DMS153 treated with DMSO at 0.1 percent for 48 hours (cell line): ENCODE measurements at regions not wholly inside any gene's neighbourhood (a gene's known extent, or its start where the extent isn't known, plus 50 kb on each side); places are given as distances from the start of the nearest gene placed in this dataset.
A peak's percentile ranks its signal among the peaks of the same experiment; 100 is the strongest.

Source experiments
- DNase-seq: peaks from one replicate; lab custom pipeline; 2025; ENCODE audit not compliant: unreplicated experiment; lab: John Stamatoyannopoulos, UW

DNA sequence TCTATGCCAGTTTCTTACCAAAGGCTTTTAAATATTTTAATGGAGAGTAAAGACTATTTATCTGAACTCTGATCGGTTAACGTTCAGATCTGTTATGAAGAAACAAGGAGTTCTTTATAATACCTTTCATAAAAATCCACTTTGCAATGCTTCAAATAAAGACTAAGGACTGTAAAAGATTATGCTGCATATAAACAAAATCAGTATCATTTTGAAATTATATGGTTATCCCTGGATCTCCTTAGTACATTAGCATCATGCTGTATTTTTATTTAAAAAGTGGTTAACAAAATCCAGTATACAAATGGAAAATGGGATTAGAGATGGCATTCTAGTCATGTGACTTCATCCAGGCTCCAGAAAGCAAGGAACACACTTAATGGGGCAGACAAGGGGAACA lies 386.8 kb downstream of the LMO4 start:
- DNase-seq, result no peak

DNA sequence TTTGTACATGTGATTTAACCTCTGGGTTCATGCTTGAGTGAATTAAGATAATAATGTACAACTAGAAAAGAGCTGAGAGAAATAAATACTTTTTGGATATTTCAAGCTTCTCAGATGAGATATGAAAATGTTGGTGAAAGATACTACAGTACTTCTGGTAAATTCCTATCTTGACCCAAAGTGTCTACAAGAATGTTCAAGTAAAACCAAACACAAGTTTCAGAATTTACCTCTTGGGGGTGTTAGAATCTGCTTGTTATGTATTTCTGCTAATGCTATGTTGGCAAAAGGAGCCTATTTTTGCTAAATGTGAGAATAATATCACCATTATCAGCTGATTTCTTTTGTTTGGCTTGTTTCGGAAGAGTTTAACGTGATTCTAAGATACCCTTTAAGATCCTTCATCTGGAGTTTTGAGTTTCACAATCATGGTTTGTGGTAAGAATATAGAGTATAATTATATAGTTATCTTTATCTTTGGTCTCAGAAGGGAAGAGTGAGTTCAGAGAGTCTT lies 388.5 kb downstream of the LMO4 start:
- DNase-seq, result no peak

DNA sequence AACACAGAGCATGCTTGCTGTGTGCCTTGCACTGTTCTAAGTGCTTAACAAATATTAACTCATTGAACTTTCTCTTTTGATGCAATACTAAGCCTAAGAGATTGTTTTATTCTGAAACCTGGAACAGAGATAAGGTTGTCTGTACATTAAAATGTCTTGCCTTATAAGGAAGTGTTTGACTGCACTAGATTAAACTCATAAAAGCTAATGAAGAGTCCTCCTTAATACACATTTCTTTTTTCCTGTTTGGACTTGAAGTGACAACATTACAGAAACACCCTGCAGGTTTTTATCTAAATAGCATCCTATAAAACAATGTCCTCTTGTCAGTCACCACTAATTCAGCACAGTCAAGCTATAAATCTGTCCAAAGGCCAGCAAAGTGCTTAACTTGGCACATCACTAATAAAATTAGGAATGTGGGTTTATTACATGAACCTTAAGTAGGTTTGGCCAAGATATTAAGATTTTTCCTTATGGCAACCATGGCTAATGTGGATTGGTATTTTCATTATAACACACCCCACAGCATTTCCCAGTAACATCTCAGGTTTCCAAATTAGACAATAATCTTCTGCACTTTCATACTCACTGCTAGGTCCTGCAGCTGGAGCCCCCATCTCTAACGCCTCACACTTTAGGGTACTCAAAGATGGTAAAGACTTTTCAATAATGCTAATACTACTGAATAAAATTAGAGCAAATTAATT lies 389.7 kb downstream of the LMO4 start:
- peak; percentile 15 for DNase-seq

DNA sequence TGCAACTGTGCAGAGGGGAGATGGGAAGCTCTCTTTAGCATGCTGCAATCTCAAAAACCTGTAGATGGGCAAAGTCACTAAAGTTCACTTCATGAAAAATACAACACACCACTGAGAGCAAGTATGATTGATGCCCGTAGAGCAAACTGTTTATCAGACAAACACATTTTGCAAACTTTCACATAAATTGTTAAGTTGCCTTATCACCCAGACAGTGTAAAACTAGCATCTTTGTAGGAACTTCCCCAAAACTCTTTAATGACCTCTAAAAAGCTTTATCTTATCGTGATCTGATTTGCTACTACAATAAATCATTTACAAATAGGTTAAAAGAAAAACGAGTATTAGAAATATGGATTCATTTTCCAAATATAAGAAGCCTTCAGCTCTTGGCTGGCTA lies 391.0 kb downstream of the LMO4 start:
- DNase-seq, result no peak

DNA sequence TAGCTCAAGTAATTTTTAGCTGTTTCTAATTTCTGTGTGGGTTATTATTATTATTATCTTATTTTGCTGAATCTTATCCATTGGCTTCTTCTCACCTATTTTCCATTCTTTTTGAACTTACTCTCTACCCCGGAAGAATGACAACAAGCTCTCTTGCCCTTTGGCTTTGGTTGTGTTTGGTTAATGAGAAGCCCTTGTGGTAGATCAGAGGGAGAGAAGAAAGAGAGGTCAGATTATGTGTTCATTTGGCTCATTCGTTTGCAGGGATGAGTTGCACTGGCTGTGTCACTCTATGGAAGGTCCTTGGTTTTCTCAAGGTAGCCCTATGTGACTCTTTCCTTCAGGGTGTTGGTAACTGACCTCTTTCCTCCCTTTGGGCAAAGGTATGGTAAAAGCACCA lies 391.9 kb downstream of the LMO4 start:
- no peak for DNase-seq

DNA sequence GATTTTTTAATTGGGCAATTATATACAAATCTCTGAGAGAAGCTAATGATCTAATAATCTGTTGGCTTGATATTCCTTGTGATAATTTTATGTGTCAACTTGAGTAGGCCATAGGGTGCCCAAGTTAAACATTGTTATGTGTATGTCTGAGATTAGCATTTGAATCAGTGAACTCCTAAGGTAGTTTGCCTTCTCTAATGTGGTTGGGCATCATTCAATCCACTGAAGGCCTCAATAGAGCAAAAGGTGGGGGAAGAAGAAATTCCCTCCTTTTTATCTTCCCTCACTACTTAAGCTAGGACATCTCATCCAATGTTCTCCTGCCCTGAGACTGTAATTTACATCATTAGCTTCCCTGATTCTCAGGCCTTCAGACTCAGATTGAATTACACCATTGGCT lies 394.5 kb downstream of the LMO4 start:
- no peak for DNase-seq

DNA sequence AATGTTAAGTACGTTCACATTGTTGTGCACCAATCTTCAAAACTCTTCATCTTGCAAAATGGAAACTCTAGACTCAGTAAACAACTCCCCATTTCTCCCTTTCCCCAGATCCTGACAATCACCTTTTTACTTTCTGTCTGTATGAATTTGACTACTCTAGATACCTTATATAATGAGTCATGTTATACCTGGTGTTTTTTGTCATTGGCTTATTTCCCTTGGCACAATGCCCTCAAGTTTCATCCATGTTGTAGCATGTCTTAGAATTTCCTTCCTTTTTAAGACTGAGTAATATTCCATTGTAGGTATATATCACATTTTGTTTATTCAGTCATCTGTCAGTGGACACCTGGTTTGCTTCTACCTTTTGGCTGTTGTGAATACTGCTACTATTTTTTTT lies 399.5 kb downstream of the LMO4 start:
- no peak for DNase-seq

DNA sequence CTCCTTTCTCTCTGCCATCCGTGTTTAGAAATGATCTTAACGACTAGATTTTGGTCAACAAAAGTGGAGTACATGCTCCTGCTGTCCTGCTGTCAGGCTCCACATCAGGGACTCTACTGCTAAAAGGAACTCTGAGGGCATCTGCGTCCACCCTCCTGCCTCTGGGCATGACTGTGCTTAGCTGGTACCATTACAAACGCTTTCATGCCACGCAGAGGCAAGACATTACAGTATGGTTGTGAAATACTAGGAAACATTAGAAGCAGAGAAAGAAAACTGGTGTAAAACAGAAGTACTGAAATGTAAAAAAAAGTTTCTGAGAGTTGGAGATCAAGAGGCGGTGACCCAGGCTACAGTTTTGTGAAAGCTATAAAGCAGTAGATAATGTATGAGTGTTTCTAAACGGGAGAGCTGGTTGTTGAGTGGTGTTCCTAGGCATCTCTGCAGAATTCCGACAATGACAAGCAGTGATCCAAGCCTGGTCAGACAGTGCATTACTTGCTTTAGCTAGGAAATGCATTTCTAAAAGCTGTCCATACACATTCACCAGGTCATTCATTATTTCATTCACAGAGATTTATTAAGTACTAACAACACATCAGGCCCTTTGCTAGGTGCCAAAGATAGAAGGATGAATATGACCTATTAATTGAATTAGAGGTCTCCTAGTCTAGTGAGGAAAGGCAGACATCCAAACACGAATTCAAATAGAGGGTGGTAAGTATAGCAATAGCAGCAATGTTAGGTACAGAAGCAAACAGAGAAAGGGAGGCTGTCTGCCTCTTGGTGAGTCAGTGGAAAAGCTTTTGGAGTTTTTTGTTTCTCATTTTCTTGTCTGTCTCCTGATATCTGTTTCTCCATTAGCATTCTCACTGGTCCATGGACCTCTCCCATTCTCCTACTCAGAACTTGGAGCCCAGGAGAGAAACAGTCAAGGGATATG lies 401.9 kb downstream of the LMO4 start:
- no peak for DNase-seq

DNA sequence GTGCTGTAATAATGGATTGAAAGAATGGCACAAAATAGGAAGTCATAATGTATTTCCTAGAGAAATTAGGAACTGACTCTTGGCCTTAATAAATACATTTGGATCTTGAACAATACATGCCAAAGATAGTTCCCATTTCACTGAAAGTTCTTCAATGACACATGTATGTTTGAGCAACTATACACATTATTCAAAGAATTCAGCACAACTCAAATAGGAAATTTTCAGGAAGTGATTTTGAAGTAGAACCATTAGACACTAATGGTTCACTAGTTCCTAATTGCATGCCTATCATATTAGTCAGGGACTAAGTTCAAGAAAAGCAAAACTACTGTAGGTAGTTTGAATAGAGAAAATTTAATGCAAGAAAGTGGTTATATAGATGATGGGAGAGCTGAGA lies 404.7 kb downstream of the LMO4 start:
- DNase-seq, result no peak

DNA sequence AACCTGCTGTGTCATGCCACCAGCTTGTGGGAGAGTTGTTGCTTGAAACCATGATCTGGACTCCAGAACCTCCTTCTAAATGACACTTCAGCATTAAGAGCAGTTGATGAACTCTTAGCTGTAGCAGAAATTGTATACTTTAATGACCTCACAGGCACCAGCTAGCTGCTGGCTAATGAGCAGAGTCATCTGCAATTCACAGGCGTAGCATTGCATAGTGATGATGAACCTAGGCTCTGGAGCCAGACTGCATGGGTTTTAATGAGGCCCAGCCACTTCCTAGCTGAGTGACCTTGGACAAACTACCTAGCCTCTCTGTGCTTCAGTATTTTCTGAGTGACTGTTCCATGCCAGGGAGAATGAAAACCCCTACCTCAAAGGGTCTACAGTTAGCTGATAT lies 407.1 kb downstream of the LMO4 start:
- DNase-seq, result no peak

DNA sequence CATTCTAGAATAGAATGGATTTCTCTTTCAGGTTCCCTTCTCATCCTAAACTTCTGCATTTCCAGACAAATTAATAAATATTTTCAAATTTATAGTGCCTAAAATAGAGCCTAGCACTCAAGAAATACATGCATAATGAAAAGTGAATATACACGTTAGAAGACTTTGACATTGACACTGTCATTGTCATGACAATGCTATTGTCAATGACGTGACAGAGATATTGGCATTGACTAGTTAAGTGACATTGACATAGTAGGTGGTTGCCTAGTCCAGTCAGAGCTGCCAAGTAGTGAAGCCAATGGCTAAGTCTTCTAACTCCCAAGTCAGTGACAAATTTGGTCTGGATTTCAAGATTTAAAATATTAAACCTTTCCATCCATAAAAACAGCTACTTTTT lies 410.5 kb downstream of the LMO4 start:
- DNase-seq, result no peak

DNA sequence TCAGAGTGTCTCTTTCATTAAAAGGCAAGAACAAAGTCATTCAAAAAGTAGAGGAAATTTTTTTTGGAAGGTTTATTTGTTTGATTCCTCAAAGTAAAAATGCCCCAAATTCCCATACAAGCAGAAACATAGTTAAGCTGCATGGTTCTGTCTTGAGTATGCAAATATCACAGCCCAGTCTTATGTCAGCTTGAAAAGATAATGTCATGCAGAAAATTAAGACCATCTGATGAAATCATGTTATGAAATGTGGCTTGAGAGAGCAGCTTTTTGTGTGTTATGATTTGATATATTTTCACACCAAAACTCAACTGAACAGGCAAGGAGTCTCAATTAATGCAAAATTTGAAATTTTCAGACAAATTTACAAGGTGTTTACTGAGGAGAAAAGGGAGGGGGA lies 411.0 kb downstream of the LMO4 start:
- DNase-seq, result no peak

DNA sequence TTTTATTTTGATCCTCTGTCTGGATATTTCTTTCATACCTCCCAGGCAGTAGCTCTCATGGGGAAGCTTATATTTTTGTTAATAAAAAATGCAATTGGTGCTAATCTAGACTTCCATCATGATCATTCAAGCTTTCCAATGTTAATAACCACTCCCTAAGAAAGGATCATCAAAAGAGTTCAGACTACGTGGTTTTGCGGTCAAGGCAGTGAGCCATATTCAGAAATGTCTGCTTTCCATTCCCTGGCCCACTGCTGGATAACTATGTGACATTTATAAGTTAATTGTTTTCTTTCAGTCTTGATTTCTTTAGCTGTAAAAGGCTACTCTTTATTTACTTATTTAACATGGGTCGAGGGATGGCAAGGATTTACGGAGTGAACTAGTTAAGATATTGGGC lies 414.6 kb downstream of the LMO4 start:
- DNase-seq, result no peak

DNA sequence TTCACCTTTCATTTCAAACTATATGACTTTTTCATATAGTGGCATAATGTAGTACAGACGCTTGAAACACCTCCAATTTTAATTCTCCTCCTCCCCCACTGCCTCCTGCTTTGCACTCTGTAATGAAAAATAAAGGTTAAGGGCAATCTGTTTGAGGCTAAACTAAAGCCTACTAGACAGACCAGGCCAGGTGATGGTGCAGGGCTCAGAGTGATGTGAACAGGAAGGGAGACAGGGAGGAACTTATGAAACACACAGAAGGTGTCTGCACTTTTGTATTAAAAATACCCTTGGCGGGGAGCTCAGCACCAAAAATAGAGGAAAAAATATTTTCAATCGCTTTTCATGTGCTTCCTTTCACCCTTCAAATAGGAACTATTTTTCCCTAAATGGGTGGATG lies 415.4 kb downstream of the LMO4 start:
- DNase-seq, result no peak

DNA sequence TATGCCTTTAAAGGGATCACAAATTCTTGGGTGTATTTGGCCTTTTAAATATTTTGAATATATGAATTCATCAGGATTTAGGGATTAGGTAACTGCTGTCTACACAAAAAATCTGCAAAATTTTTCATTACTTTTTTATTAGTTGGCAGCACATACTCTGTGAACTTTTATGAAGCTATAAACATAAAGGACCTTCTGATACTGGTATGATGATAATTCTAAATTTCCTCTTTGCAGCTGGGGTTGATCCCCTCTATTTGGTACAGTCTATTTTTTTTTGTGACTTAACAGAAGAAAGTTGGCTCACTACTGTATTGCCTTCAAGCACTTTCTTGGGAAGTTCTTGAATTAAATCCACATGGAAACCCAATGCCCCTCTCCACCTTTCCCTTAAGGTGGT lies 416.1 kb downstream of the LMO4 start:
- no peak for DNase-seq

DNA sequence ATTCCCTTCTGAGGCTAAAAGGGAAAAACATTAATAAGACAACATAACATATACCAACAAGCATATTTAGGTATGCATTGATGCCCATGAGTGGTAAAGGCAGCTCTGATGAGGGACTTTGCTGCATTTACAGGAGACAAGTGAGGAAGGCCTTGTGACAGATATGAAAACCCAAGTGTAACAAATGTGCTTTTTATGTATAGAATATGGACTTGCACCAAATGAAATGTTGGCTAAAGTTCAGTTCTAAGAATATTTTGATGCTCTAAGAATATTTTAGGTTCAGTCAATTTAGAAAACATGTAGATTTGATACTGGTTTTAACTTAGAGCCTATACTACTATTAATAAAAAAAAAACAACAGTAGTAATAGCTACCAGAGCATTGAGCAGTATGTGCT lies 424.7 kb downstream of the LMO4 start:
- no peak for DNase-seq

DNA sequence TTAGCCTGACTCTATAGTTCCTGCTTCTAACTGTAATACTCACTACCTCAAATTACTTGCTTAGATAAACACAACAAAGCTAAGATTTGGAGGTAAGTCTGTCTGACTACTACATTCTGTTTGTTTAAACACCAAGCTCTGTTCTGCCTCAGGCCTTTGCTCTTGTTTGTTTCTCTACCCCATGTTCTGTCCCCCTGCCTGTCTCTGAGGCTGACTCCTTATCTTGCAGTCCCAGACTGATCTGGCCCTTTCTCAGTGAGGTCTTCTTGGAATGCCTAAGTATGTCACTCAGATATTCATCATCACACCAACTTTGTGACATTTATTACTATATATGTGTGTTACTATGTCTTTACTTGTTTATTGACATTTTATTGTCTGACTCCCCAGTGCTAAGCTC lies 425.5 kb downstream of the LMO4 start:
- no peak for DNase-seq

DNA sequence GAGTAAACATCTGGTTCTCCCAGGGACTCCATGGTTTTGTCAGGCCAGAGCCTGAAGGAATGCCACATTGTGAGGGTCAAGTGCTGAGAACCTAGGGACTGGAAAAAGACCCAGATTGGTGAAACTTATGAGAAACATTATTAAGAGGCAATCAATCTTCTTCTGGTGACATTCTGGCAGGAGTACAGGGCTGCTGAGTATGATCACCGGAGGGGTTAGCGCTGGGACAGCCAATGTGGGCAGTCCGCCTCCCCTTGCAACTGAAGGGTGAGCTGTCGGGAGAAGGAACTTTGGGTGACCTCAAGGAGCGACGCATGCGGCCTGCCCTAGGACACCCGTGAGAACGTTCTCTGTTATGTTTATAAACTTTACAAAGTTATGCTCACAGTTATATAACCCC lies 429.0 kb downstream of the LMO4 start:
- DNase-seq, result no peak

DNA sequence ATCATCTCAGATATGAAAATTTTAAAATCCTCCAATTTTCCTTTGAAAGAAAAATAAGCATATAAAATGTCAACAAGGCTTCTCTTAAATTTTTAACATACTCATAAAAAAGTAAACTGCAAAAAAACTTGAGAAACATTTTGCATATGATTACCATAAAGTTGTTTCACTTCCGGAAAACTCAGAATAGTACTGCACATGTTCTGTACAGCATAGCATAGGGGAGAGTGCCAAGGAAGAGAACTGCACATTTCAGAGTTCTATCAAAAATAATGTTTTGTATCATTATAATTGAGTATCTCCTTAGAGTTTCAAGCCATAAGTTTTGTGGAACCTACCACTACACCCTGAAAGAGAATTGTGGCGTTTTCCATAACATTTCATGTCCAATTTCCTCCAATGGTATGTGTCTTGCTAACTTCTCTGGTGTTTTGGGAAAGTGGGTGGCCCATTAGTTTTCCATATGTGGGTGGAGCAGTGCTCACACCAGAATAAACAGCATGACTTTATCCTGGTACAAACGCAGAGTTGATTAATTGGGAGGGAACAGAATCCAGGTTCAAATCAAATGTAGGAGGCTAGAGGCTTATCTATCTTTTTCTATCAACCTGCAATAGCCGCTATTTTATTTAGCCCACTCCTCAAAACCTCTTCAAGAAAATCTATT lies 430.9 kb downstream of the LMO4 start:
- no peak for DNase-seq

DNA sequence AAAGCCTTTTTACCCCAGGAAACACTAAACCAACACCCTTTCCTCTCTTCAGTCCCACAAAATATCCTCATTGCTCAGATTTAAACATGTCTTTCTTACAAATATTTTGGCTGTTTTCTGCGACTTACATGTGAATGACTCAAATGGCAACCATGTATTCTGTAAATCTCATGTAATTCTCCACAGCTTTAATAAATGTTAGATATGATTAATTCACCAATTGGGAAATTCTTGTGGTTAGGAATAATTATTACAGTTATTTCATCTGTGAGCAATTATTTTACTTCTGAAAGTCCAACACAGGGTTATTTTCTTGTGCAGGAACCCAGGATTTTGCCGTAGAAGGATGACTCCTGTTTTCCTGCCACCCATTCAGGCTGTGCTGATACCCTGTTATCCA lies 431.5 kb downstream of the LMO4 start:
- no peak for DNase-seq

DNA sequence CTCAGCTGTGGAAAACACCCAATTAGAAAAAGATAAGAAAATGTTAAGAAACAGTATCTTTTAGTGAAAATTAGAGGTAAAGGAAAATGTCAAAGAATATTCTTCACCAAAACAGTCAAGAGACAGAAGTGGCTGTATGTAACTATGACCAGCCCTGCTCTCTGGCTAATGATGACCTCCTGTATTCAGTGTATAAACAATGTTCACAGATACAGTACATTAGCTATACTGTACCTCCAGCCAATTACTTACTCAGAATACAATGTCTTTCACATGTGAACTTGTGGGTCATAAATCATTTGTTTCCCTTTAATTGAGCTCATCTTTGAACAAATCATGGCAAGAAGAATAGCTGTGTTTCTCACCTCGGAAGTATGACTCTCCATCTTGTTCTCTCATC lies 432.0 kb downstream of the LMO4 start:
- no peak for DNase-seq

DNA sequence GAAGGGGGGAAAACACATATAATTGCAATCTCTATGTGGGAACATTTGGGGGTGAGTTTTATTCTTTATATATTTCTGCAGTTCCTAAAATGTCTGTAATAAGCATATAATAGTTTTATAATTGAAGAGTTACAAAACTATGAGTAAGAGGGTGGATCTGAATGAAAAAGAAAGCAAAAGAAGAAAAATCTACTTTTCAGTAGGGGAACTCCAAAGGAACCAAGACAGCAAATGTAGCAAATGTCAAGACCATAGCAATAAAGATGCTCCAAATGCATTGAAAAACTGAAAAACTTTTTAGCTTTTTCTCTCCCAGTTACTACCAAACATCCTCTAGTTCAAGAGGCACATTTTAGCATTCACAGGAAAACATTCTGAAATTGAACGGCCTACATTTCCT lies 434.8 kb downstream of the LMO4 start:
- no peak for DNase-seq
